GM18502 (cell line): ENCODE measurements at regions not wholly inside any gene's neighbourhood (a gene's known extent, or its start where the extent isn't known, plus 50 kb on each side); places are given as distances from the start of the nearest gene placed in this dataset.
A peak's percentile ranks its signal among the peaks of the same experiment; 100 is the strongest.

Experiments used
- ATAC-seq: cut with Tn5 transposase; IDR thresholded peaks from one replicate; pipeline ENCODE4 v1.9.1; 2021; ENCODE audit warnings: mild to moderate bottlenecking; ENCODE audit not compliant: unreplicated experiment, poor library complexity

DNA sequence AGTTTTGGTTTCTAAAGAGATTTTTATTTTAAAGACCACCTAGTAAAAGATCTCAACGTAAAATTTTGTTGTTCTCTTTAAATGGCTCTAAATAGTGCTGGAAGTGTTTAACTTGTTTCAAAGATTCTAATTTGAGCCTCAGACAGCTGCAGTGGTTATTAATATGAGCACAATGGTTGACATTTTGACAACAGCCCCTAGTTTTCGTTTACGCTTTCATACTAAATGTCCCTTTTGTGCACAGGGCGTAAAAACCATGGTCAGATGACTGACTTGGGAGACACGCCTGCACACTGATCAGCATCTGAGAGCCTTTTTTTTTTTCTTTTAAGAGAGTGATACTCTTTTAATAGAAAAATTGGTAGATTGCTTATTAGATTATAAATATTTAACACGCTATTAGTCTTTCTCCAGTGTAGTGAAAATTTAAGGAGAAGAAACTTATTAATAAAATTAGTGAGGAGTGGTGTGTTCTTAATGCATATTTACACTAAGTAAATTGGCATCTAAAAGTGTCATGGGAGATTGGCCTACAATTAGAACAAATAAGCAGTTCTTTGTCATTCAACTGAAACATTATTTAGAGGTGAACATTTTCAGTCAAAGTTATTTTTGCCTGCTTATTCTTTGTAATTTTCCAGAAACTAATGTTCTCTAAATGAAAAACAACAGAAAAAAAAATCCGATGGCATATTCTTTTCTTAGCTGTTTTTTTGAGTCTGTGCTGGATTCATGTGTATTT is 182.8 kb upstream of the PHYHIPL start:
- ATAC-seq = peak; percentile 74

DNA sequence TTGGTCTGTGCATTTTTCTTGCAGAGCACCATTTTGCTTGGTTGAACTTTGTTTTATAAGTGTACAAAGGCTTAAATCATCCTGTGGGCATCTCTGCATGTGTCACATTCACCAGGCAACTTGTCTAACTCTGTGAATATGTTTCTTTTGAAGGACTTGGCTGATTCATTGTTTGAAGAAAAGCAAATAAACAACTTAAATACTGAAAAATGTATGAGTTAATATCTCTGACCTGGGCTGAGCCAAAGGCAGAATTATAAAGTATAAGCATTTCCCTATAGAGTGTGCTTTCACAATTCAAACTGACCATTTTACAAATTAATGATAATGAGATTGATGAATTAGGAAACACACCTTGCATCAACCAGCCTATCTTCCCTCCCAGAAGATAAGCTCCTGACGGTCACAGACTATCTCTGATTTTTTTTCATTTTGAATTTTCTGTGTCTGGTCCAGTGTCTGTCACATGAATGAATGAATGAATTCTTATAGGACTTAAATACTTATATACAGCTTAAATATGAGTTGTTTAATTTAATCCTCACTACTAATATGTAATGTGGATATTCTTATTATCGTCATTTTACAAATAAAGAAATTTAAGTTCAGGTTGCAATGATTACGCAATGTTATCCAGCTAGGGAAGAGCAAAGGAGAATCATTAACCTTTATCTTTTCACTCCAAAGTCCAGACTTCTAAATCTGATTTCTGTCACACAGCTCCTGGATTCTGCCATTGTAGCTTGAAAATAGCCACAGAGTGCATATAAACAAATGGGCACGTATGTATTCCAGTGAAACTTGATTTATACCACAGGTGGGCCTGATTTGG is 182.0 kb upstream of the PHYHIPL start:
- ATAC-seq = no peak

GRCh38 chr10:58995058-58995596 is 181.3 kb upstream of the PHYHIPL start:
- no peak for ATAC-seq

- peak; percentile 38 for ATAC-seq
Measured at GRCh38 chr10:58996063-58996462, 180.4 kb upstream of the PHYHIPL start.

DNA sequence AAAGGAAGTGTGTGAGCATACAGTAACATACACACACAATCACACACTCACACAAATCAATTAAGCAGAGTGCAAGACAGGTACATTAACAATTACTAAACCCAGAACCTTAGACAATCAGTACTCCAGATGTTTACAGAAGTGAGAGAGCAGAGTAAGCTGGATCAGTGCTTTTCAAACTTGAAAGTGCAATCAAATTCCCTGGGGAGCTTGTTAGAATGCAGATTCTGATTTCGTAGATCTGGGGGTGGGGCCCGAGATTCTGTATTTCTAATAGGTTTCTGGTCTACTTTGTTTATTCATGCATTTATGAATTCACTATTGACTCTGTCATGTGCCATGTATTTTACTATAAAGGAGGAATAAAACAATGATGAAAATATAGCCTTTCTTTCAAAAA is 179.6 kb upstream of the PHYHIPL start:
- no peak for ATAC-seq

DNA sequence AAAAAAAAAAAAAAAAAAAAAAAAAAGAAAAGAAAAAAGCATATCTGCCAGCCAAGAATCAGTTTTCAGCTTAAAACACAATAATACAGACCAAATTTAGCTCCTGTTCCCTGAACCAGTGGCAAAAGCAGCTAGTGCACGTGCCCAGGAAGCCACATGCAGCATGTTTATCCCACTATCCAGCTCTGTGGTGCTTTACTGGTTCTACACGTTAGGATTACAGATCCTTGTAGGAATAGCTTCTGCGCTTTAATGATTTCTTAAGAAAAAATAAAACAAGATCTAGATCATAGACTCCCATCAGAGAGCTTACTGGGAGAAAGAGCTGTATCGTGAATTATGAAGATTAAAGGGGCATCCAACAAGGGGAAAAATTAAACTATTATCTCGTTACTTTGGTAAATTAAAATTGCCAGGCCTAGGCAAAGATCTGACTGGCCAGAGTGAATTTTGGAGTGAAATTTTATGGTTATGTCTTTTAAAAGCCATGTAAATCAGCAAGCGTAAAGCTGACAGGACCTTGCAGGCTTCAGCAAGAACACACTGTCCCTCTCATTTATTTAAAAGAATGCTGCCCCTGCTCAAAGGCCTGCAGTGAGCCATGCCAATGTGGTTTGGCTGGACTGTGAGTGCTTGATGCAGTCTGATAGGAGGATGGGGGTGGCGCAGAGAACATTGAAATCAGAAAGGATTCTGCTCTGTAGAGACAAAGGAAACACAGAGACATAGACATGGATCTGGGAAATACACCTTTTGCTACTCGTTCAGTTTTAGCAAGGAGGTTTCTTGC is 177.3 kb upstream of the PHYHIPL start:
- ATAC-seq = no peak

DNA sequence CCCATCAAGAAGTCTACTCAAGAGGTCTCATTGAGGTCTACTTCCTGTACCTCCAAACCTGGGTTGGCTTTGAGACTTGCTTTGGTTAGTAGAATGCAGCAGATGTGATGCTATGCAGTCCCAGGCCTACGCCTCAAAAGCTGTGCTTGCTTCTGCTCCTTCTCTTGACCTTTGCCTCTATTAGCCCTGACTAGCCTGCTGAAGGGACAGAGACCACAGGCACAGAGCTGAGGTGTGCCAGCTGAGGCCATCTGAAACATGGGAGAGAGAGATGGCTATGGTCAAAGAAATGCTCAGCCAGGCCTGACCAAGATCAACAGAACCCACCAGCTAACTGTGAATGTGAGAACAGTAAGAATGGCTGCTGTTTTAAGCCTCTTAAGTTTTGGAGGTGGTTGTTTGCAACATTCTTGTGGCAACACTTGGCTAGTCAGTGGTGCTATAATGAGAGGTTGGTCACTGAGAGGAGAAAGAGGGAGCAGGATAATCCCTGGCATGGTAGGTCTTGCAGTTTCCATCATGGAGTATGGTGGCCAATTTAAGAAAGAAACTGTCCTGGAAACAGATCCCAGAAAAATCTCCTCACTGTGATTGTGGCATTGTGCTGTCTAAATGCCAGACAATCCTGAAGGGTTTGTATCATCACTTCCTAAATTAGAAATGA is 176.1 kb upstream of the PHYHIPL start:
- ATAC-seq = no peak

DNA sequence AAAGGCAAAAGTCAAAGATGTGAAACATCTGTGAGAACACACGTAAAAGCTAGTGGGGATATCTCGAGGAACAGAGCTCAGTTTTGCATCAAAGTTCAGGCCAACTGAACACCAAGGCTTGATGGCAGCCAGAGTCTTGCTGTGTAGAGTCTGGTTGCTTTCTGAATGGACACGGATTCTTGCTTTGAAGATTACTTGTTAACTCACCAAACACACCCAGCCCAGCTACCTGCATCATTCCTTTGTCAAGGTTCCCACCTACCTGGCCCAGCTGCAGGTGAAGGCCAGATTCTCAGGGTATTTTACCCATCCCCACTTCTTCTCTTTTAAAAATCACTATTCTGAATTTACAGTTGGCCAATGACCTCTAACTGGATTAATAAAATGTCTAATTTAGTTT is 174.4 kb upstream of the PHYHIPL start:
- no peak for ATAC-seq

GRCh38 chr10:59003203-59003602 is 173.2 kb upstream of the PHYHIPL start:
- ATAC-seq = no peak

GRCh38 chr10:59004392-59004791 is 172.1 kb upstream of the PHYHIPL start:
- no peak for ATAC-seq

- ATAC-seq = peak; percentile 64
Measured at GRCh38 chr10:59006511-59007306, 169.7 kb upstream of the PHYHIPL start.

DNA sequence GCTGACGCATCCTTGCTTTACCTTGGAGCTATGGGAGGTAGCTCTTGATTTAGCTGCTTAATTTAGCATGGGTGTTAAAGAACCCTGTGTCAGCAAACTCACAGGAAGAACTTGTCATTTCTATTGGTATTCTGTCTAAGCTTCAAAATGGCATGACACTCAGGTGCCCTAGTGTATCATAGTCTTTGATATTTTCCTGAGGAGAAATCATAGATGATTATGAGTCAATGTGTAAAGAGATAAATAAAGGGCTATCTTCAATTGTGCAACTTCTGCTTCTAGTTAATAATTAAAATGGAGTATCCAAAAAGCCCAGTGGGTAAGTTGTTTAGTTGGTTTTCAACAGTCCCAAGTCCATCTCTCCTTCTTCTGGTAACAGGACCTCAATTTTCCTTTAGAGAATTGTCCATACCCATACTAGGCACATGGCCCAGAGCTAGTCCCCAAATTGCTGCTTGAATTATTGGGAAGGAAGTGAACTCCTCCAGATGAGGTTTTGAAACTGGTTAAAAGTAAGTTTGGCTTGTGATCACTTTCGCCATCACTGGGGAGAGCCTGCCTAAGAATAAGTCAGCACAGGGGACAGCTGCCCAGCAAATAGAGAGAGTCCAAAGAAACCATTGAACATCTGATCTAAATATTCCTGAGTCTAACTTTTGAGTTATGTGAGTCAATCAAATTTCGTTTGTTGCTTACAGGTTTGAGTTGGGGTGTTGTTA is 169.0 kb upstream of the PHYHIPL start:
- no peak for ATAC-seq

DNA sequence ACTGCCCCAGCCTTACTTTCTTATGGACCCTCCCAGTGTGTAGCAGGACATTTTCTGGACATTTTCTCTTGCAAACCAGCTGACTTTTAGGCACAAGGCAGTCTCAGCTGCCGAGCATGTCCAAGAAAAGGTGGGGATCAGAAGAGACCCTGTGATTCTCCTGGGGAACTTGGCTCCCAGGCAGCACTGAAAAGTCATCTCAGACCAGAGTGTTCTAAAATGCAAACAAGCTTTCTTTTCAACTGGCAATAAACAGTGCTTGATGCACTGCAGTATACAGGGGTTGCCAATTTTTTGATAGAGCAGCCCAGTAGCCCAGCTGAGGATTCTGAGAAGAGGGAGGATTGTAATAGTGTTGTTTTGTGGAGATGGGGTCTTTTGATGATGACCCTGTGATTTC is 168.0 kb upstream of the PHYHIPL start:
- ATAC-seq = no peak

- ATAC-seq = no peak
Measured at GRCh38 chr10:59011972-59012632, 164.3 kb upstream of the PHYHIPL start.

- no peak for ATAC-seq
Measured at GRCh38 chr10:59012839-59013238, 163.6 kb upstream of the PHYHIPL start.

GRCh38 chr10:59016043-59016442 is 160.4 kb upstream of the PHYHIPL start:
- no peak for ATAC-seq

- ATAC-seq = no peak
Measured at GRCh38 chr10:59018977-59019376, 157.5 kb upstream of the PHYHIPL start.

DNA sequence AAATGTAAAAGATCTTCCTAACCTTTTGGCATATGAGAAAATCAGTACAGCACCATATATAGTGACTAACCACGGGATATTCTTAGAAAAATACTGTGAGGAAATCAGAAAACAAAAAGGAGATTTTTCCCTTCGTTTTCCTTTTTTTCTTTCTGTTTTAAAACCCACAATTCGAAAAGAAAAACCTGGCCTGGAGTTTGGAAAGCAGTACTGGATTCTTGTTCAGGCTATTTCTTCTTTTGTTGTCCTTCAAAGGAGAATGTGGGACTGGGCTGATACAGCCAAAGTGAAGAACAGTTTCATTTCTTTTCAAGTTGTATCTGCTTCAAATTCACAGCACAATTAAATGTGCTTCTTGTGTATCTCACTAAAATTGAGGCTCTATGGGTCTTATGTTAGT is 156.8 kb upstream of the PHYHIPL start:
- no peak for ATAC-seq
